ENCODE measurements at regions not wholly inside any gene's neighbourhood (a gene's known extent, or its start where the extent isn't known, plus 50 kb on each side); places are given as distances from the start of the nearest gene placed in this dataset.

- no peaks in the 10 kb centered on the region for H3K79me2 ChIP-seq (replicated peaks; ENCODE audit: insufficient read depth, low read length)
- no peak overlapping the region for H3K9ac ChIP-seq (ENCODE audit: low read length)
- no peak overlapping the region for H2AFZ ChIP-seq (ENCODE audit: low read depth, low read length)
- no peaks in the 10 kb centered on the region for H3K9me2 ChIP-seq (ENCODE audit: insufficient read depth, low read length)
- peaks cover 65% of the 10 kb centered on the region for H3K27me3 ChIP-seq (ENCODE audit: insufficient read depth, low read depth, low read length)
- no peaks in the 10 kb centered on the region for H3K36me3 ChIP-seq (ENCODE audit: insufficient read depth, low read length)
- H3K4me2 ChIP-seq (ENCODE audit: low read length), result no peak overlapping the region
- H3F3A ChIP-seq (ENCODE audit: insufficient read depth, low read length, poor library complexity, severe bottlenecking), result peaks cover 7% of the 10 kb centered on the region
- no peaks in the 10 kb centered on the region for H3K9me3 ChIP-seq (ENCODE audit: low read length)
- no peak overlapping the region for H3K4me3 ChIP-seq (ENCODE audit: low read length)
- H4K20me1 ChIP-seq (ENCODE audit: insufficient read depth), result no peaks in the 10 kb centered on the region
- no peak overlapping the region for H3K27ac ChIP-seq (ENCODE audit: low read length)
- TF ChIP-seq POLR2AphosphoS5 (IDR thresholded peaks at IDR 0.05), result no peak
- no peak for TF ChIP-seq CTCF (IDR thresholded peaks at IDR 0.05; ENCODE audit: poor library complexity, severe bottlenecking)
- no peak for TF ChIP-seq EZH2 (IDR thresholded peaks at IDR 0.05; ENCODE audit: borderline replicate concordance, insufficient read depth, low read length, poor library complexity, severe bottlenecking)
- no peak for TF ChIP-seq TAF1 (IDR thresholded peaks at IDR 0.05; ENCODE audit: low read depth)
- no peak for TF ChIP-seq MXI1 (conservative IDR thresholded peaks at IDR 0.05; ENCODE audit: poor library complexity, severe bottlenecking)
- no peak for TF ChIP-seq REST (IDR thresholded peaks at IDR 0.05; ENCODE audit: borderline replicate concordance)
- TF ChIP-seq SMC3 (conservative IDR thresholded peaks at IDR 0.05; ENCODE audit: poor library complexity), result no peak
- no peak for TF ChIP-seq EP300 (conservative IDR thresholded peaks at IDR 0.05; ENCODE audit: poor library complexity, severe bottlenecking)
- no peak for TF ChIP-seq RAD21 (conservative IDR thresholded peaks at IDR 0.05)
These were observed 177.4 kb downstream of the TBXT start for GRCh38 chr6:165990216-165990615.

- H3K79me2 ChIP-seq (replicated peaks; ENCODE audit: insufficient read depth, low read length), result no peaks in the 10 kb centered on the region
- no peaks in the 10 kb centered on the region for H3K9me3 ChIP-seq (ENCODE audit: low read length)
- H3F3A ChIP-seq (ENCODE audit: insufficient read depth, low read length, poor library complexity, severe bottlenecking), result peaks cover 7% of the 10 kb centered on the region
- H4K20me1 ChIP-seq (ENCODE audit: insufficient read depth), result no peaks in the 10 kb centered on the region
- peak overlapping the region; percentile 47 for H3K27ac ChIP-seq (ENCODE audit: low read length)
- no peaks in the 10 kb centered on the region for H3K9me2 ChIP-seq (ENCODE audit: insufficient read depth, low read length)
- H3K9ac ChIP-seq (ENCODE audit: low read length), result peak overlapping the region; percentile 74
- no peak for TF ChIP-seq SMC3 (conservative IDR thresholded peaks at IDR 0.05; ENCODE audit: poor library complexity)
- no peak for TF ChIP-seq TAF1 (IDR thresholded peaks at IDR 0.05; ENCODE audit: low read depth)
- peak; percentile 4 for TF ChIP-seq CTCF (IDR thresholded peaks at IDR 0.05; ENCODE audit: poor library complexity, severe bottlenecking)
- TF ChIP-seq POLR2AphosphoS5 (IDR thresholded peaks at IDR 0.05), result peak; percentile 13
- peak overlapping the region; percentile 87 for H3K4me2 ChIP-seq (ENCODE audit: low read length)
- H3K36me3 ChIP-seq (ENCODE audit: insufficient read depth, low read length), result no peaks in the 10 kb centered on the region
- H3K27me3 ChIP-seq (ENCODE audit: insufficient read depth, low read depth, low read length), result peaks cover 74% of the 10 kb centered on the region
- peak overlapping the region; percentile 24 for H2AFZ ChIP-seq (ENCODE audit: low read depth, low read length)
- peak overlapping the region; percentile 84 for H3K4me3 ChIP-seq (ENCODE audit: low read length)
These were observed 178.7 kb downstream of the TBXT start for GRCh38 chr6:165988757-165989456.

Data from neural cell (in vitro differentiated cells).